Lung (tissue), 11 donors: ENCODE measurements at regions not wholly inside any gene's neighbourhood (a gene's known extent, or its start where the extent isn't known, plus 50 kb on each side); places are given as distances from the start of the nearest gene placed in this dataset.

Experiments used
- ATAC-seq: fragments of 200-7000 bp; cut with Tn5 transposase; one replicate; pipeline ENCODE4 v1.9.1; 2020; ENCODE audit warnings: moderate number of reproducible peaks; ENCODE audit not compliant: insufficient read depth, low FRiP score
- DNase-seq, 3 donors: peaks; one replicate each; pipeline ENCODE4 v3.0.0-alpha.2; 2013 to 2017
- H3K27ac ChIP-seq, 2 donors: one replicate each; pipeline ENCODE4 v1.5.1; 2013; ENCODE audit warnings: mild to moderate bottlenecking in 2 of 2, moderate library complexity in 2 of 2, control low read depth in 1 of 2, inconsistent platforms in 1 of 2, low read depth in 1 of 2, low read length in 1 of 2
- H3K27me3 ChIP-seq, 3 donors: one replicate each; pipeline ENCODE4 v1.5.1; 2013; ENCODE audit warnings: low read length in 2 of 3; ENCODE audit not compliant: control insufficient read depth in 3 of 3, insufficient read depth in 3 of 3
- H3K36me3 ChIP-seq, 4 donors: one replicate each; pipeline ENCODE4 v1.5.1; 2013; ENCODE audit warnings: low read length in 4 of 4, mild to moderate bottlenecking in 1 of 4, moderate library complexity in 1 of 4; ENCODE audit not compliant: control insufficient read depth in 4 of 4, insufficient read depth in 4 of 4
- H3K4me1 ChIP-seq, 5 donors: one replicate each; pipeline ENCODE4 v1.5.1; 2013; ENCODE audit warnings: low read length in 5 of 5, mild to moderate bottlenecking in 2 of 5, moderate library complexity in 1 of 5; ENCODE audit not compliant: control insufficient read depth in 5 of 5, insufficient read depth in 5 of 5
- H3K4me3 ChIP-seq: one replicate; pipeline ENCODE4 v1.5.1; 2013; ENCODE audit warnings: mild to moderate bottlenecking, control low read depth, moderate library complexity
- H3K9ac ChIP-seq, 2 donors: one replicate each; pipeline ENCODE4 v1.5.1; 2013; ENCODE audit warnings: low read length in 2 of 2, control low read depth in 1 of 2; ENCODE audit not compliant: insufficient read depth in 1 of 2
- H3K9me3 ChIP-seq, 4 donors: one replicate each; pipeline ENCODE4 v1.5.1; 2013; ENCODE audit warnings: low read length in 3 of 4, mild to moderate bottlenecking in 1 of 4, moderate library complexity in 1 of 4; ENCODE audit not compliant: control insufficient read depth in 4 of 4, insufficient read depth in 3 of 4
- WGBS, 2 donors: extraction: QIAGEN DNeasy Blood & Tissue Kit; methylation state at CpG; one replicate each; pipeline ENCODE4 v1.1.7; 2013; 5-methylcytosine and 5-hydroxymethylcytosine counted together
- TF ChIP-seq, protein P1 (sequence below): IDR thresholded peaks from 2 replicates; pipeline ENCODE4 v1.5.1; 2012; ENCODE audit warnings: mild to moderate bottlenecking; ENCODE audit errors: control extremely low read depth, extremely low read depth
- donor health status: control.
- donor health status: control.
- donor health status: Bipolar disorder and iron deficiency.
- donor health status: healthy.
- donor health status: DM: yes; HTN: yes; CAD: no.

DNA sequence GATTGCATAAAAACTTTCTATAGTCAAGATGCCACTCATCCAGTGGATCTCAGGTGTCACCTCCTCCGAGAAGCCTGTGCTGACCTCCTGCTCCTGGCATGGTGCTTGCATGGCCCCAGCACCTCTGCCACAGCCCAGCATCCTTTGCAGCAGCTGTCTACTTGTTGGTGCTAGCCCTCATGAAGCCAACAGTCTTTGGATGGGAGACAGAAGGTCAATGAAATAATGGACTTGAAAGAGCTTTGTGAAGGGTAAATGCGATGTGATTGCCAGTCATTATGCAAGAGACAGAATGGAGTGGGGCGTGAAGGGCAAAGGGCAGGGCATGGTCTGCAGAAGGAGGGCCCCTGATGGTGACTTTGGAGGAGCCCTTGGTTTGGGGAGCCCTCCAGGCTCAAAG lies 63.0 kb upstream of the CLMN start:
- ATAC-seq, result no peak
- TF ChIP-seq, protein P1, sequence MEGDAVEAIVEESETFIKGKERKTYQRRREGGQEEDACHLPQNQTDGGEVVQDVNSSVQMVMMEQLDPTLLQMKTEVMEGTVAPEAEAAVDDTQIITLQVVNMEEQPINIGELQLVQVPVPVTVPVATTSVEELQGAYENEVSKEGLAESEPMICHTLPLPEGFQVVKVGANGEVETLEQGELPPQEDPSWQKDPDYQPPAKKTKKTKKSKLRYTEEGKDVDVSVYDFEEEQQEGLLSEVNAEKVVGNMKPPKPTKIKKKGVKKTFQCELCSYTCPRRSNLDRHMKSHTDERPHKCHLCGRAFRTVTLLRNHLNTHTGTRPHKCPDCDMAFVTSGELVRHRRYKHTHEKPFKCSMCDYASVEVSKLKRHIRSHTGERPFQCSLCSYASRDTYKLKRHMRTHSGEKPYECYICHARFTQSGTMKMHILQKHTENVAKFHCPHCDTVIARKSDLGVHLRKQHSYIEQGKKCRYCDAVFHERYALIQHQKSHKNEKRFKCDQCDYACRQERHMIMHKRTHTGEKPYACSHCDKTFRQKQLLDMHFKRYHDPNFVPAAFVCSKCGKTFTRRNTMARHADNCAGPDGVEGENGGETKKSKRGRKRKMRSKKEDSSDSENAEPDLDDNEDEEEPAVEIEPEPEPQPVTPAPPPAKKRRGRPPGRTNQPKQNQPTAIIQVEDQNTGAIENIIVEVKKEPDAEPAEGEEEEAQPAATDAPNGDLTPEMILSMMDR, result no peak
- WGBS, 2 donors, result 88 to 94% methylated on average over 3 of the region's 3 CpGs

DNA sequence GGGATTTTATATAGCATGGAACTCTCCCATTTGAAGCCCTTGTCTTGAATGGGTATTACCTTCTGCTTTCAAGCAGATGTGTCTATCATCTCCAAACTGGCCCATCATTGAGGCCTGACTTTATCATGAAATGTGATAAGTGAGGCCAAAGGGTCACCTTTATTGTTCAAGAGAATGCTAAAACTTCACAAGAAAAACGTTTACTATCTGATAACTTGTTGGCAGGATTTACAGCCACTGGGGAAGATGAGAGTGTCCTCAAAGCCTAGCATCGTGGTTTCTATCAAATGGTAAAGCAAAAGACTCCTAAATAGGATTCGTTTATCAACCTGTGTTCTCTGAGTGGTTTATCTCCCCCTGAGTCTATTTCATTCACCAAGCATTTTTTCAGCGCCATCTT lies 62.0 kb upstream of the CLMN start:
- peaks cover 0 to 11% (median 4%) of the 10 kb centered on the region in 4 donors for H3K9me3 ChIP-seq
- H3K9ac ChIP-seq, result no peak overlapping the region
- H3K27me3 ChIP-seq, result no peaks in the 10 kb centered on the region
- no peak overlapping the region for H3K4me3 ChIP-seq
- TF ChIP-seq, protein P1, result no peak
- WGBS, 2 donors, result 50 to 53% methylated on average over 4 of the region's 4 CpGs
- no peaks in the 10 kb centered on the region for H3K4me1 ChIP-seq
- H3K36me3 ChIP-seq, result no peaks in the 10 kb centered on the region
- no peak overlapping the region for H3K27ac ChIP-seq
- DNase-seq, result no peak
- ATAC-seq, result no peak

More for the DNA sequence above, 63.0 kb upstream of the CLMN start:
- Histone ChIP-seq H3K9me3 (peaks cover 0 to 11% (median 4%) of the 10 kb centered on the region in 4 donors), H3K9ac (no peak overlapping the region), H3K27ac (no peak overlapping the region), H3K4me1 (no peaks in the 10 kb centered on the region), H3K4me3 (no peak overlapping the region), H3K36me3 (no peaks in the 10 kb centered on the region), H3K27me3 (no peaks in the 10 kb centered on the region)
- no peak for DNase-seq

GRCh38 chr14:95380350-95381042 lies 60.8 kb upstream of the CLMN start:
- Histone ChIP-seq H3K27ac (no peak overlapping the region), H3K4me1 (no peaks in the 10 kb centered on the region), H3K9ac (no peak overlapping the region), H3K9me3 (peaks cover 0 to 11% (median 4%) of the 10 kb centered on the region in 4 donors), H3K4me3 (no peak overlapping the region), H3K27me3 (no peaks in the 10 kb centered on the region), H3K36me3 (no peaks in the 10 kb centered on the region)
- 90% methylated on average over 5 of the region's 5 CpGs for WGBS, 2 donors
- DNase-seq, result no peak
- ATAC-seq, result no peak
- TF ChIP-seq, protein P1, result no peak

GRCh38 chr14:95379634-95380033 lies 59.9 kb upstream of the CLMN start:
- Histone ChIP-seq H3K27me3 (no peaks in the 10 kb centered on the region), H3K27ac (no peak overlapping the region), H3K4me1 (no peaks in the 10 kb centered on the region), H3K9ac (no peak overlapping the region), H3K4me3 (no peak overlapping the region), H3K9me3 (peaks cover 0 to 11% (median 4%) of the 10 kb centered on the region in 4 donors), H3K36me3 (no peaks in the 10 kb centered on the region)
- TF ChIP-seq, protein P1, result no peak
- ATAC-seq (no peak), DNase-seq (no peak)
